ENCODE measurements at regions not wholly inside any gene's neighbourhood (a gene's known extent, or its start where the extent isn't known, plus 50 kb on each side); places are given as distances from the start of the nearest gene placed in this dataset.
"Not testable (repeated sequence)": the region's sequence is repeated elsewhere in the genome, so short reads cannot be mapped to it uniquely, and the experiment has no call there.

- no peak for DNase-seq (ENCODE audit: low read depth)
These were observed 321.8 kb upstream of the NCAM1 start for GRCh38 chr11:112639469-112639868.

DNA sequence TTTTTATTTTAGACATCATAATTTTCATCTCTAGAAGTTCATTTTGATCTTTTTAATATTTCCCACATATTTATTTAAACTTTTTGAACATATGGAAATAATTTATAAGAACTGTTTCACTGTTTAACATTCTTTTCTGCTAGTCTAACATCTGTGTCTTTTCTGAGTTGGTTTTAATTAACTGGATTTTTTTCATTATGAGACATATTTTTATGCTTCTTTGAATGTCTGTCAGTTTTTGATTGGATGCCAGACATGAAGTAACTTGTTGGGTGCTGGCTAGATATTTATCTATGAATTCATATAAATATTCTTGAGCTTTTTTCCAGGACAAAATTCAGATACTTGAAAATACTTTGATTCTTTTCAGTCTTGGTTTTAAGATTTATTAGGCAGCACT is 317.8 kb upstream of the NCAM1 start:
- DNase-seq (ENCODE audit: low read depth), result no peak

- DNase-seq (ENCODE audit: low read depth), result no peak
These were observed 316.6 kb upstream of the NCAM1 start for GRCh38 chr11:112644410-112645131.

DNA sequence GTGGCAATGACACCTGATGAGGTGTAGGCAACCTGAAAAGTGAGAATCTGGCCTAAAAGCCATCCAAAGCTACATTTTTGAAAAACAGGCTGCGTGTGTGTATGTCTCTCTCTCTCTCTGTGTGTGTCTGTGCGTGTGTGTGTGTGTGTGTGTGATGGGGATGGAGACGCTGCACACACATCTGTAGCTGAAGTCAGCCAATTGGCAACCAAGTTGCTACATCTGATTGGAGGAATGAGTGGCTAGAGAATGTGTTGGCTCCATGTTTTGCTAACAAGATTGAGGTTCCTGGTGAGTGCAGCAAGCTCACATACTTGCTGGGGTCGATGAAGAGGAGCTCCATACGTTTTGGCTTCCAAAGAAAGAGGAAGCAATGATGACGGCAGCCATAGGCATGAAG is 311.4 kb upstream of the NCAM1 start:
- no peak for DNase-seq (ENCODE audit: low read depth)

DNA sequence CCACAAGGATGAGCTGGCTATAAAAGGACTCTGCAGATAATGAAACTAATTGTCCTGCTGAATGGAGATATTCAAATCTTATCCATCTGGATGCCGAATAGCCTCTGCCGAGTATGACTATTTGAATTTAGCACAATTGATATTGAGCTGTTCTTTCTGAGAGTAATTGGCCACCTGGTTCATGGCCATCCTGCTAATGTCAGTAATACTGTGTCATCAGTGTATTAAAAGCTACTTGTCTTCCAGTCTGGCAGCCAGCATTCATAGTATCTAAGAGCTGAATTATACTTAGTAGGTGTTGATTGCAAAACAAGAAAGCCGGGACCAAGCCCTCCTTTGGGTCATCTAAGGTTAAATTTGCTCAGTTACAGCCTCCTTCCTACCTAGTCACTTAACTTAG is 310.7 kb upstream of the NCAM1 start:
- no peak for DNase-seq (ENCODE audit: low read depth)

GRCh38 chr11:112651386-112651785 is 309.8 kb upstream of the NCAM1 start:
- DNase-seq (ENCODE audit: low read depth), result no peak

- DNase-seq (ENCODE audit: low read depth), result peak; percentile 81
These were observed 308.3 kb upstream of the NCAM1 start for GRCh38 chr11:112652786-112653390.

DNA sequence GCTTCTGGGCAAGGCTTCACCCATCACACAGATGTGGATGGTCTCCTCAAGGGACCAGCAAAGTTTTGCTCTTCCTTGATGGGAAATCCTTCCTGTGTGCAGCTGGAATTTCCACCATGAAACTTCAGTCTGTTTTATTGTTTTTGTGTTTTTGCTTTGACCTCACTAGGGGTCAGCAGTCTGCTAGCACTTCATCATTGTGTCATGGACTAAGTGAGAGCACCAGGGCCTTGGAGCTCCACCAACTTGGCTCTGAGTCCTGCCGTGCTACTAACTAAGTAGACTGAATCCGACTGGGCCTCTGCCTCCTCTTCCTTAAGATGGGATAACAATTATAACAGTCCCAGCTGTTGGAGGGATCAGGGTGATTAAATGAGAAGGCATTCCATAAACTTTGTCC is 305.8 kb upstream of the NCAM1 start:
- peak; percentile 32 for DNase-seq (ENCODE audit: low read depth)

DNA sequence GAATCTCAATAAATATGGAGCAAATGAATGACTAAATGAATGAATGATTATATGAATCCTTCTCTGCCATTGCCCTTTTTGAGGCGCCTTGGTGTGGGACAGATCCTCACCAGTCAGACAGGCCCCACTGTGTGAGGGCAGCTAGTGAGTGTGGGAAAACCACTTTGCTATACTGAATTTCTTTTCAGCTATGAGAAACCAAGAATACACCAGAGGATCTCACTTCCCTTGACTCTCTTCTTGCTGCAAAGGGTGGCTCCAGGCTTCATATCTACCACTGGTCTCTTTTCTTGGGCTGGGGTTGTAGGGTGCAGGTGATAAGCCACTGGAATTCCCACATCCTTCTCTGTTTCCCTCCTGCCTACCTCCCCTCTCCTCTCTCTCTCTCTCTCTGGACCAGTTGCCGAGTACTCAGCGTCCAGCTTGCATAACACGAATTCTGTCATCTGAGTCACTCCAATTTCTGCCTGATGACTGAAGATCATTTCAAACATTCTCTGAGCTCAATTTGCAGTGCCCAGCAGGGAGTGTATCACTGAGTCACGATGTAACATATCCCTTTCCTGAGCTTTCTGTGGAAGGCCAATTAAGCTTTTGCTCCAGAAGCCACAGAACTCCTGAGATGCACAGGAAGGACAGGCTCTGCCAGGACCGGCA is 304.3 kb upstream of the NCAM1 start:
- peak; percentile 98 for DNase-seq (ENCODE audit: low read depth)

GRCh38 chr11:112658431-112658878 is 302.8 kb upstream of the NCAM1 start:
- DNase-seq (ENCODE audit: low read depth), result no peak

GRCh38 chr11:112661146-112661545 is 300.1 kb upstream of the NCAM1 start:
- no peak for DNase-seq (ENCODE audit: low read depth)

GRCh38 chr11:112661571-112661970 is 299.6 kb upstream of the NCAM1 start:
- DNase-seq (ENCODE audit: low read depth), result no peak

DNA sequence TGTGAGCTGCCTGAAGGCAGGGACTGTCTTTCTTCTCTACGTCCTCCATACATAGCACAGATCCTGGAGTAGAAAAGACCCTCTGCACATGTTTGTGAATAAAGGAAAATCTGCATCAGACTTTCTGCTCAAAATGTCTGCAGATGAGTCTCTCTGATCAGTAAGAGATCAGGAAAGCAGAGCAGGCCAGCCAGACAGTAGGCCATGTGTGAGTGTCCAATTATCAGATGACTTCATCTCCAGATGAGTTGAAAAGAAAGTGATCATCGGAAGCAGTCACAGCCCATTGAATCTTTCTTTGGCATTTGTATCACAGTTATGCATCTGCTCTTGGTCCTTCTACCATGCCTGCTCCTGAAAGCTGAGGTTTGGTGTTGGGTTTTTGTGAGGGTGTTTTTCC is 298.7 kb upstream of the NCAM1 start:
- no peak for DNase-seq (ENCODE audit: low read depth)

- DNase-seq (ENCODE audit: low read depth), result no peak
These were observed 297.1 kb upstream of the NCAM1 start for GRCh38 chr11:112663947-112664634.

DNA sequence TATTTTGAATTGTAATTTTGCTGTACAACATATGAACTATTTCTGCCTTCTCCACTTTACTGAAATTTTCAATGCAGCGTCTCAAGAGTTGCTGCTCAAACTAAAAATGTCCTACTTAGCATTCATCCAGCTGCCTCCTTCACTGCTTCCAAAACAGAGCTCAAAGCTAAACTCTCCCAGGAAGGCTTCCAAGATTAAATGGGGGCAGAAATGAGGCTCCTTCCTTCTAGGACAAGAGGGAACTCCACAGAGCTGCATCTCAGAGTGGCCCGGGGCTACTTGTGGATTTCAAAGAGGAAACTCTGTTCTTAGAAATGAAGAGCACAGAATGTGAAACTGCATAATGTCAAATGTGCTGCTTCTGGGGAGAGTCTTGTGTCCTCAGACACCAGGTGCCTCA is 295.9 kb upstream of the NCAM1 start:
- no peak for DNase-seq (ENCODE audit: low read depth)

GRCh38 chr11:112666253-112666652 is 295.0 kb upstream of the NCAM1 start:
- DNase-seq (ENCODE audit: low read depth), result no peak

DNA sequence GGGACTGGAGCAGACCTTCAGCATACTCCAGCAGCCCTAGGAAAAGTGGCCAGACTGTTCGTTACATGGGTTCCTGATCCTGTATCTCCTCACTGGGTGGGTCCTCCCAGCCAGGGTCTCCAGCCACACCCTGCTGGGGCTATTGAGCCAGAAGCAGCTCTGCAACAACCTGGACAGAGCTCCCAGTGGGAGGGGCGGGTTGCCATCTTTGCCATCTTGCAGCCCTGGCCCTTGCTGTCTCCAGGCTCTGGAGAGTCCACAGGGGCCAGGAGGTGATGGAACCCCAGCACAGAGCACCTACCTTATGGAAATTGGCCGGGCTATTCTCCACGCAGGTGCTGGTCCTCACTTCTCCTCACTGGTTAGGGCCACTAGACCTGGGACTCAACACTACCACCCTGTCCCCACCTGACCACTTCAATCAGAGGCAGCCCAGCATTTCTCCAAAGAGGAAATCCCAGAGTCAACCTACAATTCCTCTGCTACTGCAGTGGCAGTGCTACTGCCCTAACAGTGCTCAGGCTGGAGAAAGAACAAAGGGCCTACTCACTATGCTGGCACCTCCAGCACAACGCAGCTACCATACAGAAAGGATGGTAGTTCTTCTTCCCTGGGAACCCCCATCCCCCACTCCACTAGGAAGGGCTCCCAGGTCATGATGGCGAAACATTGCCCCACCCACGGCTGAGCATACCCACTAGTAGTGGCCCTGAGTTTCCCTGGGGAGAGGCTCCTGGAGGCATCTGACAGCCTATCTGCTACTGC is 290.2 kb upstream of the NCAM1 start:
- DNase-seq (ENCODE audit: low read depth), result no peak

DNA sequence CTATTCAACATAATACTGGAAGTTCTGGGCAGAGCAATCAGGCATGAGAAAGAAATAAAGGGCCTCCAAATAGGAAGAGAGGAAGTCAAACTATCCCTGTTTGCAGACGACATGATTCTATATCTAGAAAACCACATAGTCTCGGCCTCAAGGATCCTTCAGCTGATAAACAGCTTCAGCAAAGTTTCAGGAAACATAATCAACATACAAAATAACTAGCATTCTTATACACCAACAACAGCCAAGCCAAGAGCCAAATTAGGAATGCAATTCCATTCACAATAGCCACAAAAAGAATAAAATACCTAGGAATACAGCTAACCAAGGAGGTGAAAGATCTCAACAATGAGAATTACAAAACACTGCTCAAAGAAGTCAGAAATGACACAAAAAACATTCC is 287.8 kb upstream of the NCAM1 start:
- not testable (repeated sequence) for DNase-seq (ENCODE audit: low read depth)

- no peak for DNase-seq (ENCODE audit: low read depth)
These were observed 276.1 kb upstream of the NCAM1 start for GRCh38 chr11:112685111-112685510.

DNA sequence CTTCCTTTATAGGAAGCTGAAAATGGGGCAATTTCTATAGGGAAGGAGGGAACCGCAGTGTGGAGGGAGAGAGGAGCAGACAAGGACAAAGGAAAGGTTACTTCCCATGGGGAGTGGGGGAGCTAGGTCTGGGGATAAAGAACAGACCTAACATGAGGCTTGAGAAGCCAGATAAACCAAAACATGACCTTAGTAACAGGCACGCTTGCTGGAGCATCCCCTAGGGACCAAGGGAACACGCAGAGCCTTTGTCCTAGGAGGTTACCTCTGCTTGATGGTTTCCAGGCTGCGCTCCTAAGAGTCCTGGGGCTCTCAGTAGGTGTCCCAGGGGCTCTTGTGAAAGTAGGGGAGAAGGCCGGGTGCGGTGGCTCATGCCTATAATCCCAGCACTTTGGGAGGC is 271.4 kb upstream of the NCAM1 start:
- no peak for DNase-seq (ENCODE audit: low read depth)

- DNase-seq (ENCODE audit: low read depth), result no peak
These were observed 267.4 kb upstream of the NCAM1 start for GRCh38 chr11:112693781-112694180.

Data from HT1080 (cell line).